ENCODE measurements at regions not wholly inside any gene's neighbourhood (a gene's known extent, or its start where the extent isn't known, plus 50 kb on each side); places are given as distances from the start of the nearest gene placed in this dataset.
"Not testable (repeated sequence)": the region's sequence is repeated elsewhere in the genome, so short reads cannot be mapped to it uniquely, and the experiment has no call there.

DNA sequence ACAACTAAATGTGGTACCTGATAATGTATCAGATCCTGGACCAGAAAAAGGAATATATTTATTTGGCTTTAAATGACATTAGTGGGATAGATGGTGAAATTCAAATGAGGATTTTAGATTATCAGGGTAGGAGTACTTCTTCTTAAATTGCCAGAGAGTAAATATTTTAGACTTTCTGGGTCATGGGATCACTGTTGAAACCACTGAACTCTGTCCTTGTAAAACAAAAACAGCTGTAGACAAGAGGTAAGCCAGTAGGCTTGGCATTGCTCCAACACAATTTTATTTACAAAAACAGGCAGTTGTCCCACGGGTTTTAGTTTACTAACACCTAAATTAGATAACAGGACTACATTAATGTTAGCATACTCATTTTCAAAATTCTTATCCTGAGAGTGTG, 190.8 kb downstream of the SPIN4 start:
- not testable (repeated sequence) for TF ChIP-seq POLR2A, CTCF, EP300 (IDR thresholded peaks at IDR 0.05)
